PC-3 (cell line): ENCODE measurements at regions not wholly inside any gene's neighbourhood (a gene's known extent, or its start where the extent isn't known, plus 50 kb on each side); places are given as distances from the start of the nearest gene placed in this dataset.

Experiments
- ATAC-seq: fragments of 200-7000 bp; cut with Tn5 transposase; 2 replicates; pipeline ENCODE4 v1.9.1; 2020; ENCODE audit warnings: mild to moderate bottlenecking, moderate library complexity
- BruUV-seq: library from RNA; stranded (reverse); fragments of 400-500 nt; replicated peaks from 2 replicates; lab custom pipeline; 2021; lab: Mats Ljungman, UMichigan
- CTCF ChIA-PET: fragments of 300-600 bp; sonication (Branson Sonifier 250); formaldehyde crosslinking; loops from one replicate; lab custom pipeline; 2022; ENCODE audit warnings: antibody characterized with exemption; lab: Charles Lee
- POLR2A ChIA-PET: fragments of 300-600 bp; sonication (Branson Sonifier 250); formaldehyde crosslinking; loops from one replicate; lab custom pipeline; 2022; ENCODE audit warnings: antibody characterized with exemption; ENCODE audit not compliant: unreplicated experiment; lab: Charles Lee
- DNase-seq: peaks from one replicate; pipeline ENCODE4 v3.0.0-alpha.2; 2015
- H2AFZ ChIP-seq: fragments of 300-600 bp; sonication (generic); 2 replicates; pipeline ENCODE4 v1.6.0; 2016; ENCODE audit warnings: antibody characterized with exemption, low read length
- H3F3A ChIP-seq: fragments of 300-600 bp; sonication (generic); one replicate; pipeline ENCODE4 v1.6.0; 2017; ENCODE audit warnings: antibody characterized with exemption, low read length, control low read depth, mild to moderate bottlenecking; ENCODE audit not compliant: unreplicated experiment
- H3K27ac ChIP-seq: fragments of 300-600 bp; sonication (generic); 2 replicates; pipeline ENCODE4 v1.5.1; 2016; ENCODE audit warnings: mild to moderate bottlenecking, low read length
- H3K27me3 ChIP-seq: fragments of 300-600 bp; sonication (generic); 2 replicates; pipeline ENCODE4 v1.6.1; 2016; ENCODE audit warnings: low read length, mixed read lengths
- H3K36me3 ChIP-seq: fragments of 300-600 bp; sonication (generic); 2 replicates; pipeline ENCODE4 v1.6.1; 2016; ENCODE audit warnings: low read depth, mixed run types, low read length, mixed read lengths
- H3K4me1 ChIP-seq: fragments of 300-600 bp; sonication (generic); 2 replicates; pipeline ENCODE4 v1.5.1; 2016; ENCODE audit warnings: low read length; ENCODE audit not compliant: insufficient read depth
- H3K4me2 ChIP-seq: fragments of 300-600 bp; sonication (generic); 2 replicates; pipeline ENCODE4 v1.6.0; 2016; ENCODE audit warnings: low read length
- H3K4me3 ChIP-seq: fragments of 300-600 bp; sonication (generic); 2 replicates; pipeline ENCODE4 v1.5.1; 2016; ENCODE audit warnings: mild to moderate bottlenecking, low read length, mixed read lengths
- H3K79me2 ChIP-seq: fragments of 300-600 bp; sonication (generic); 2 replicates; pipeline ENCODE4 v1.6.1; 2017; ENCODE audit warnings: low read length, mixed read lengths
- H3K9ac ChIP-seq: fragments of 300-600 bp; sonication (generic); 2 replicates; pipeline ENCODE4 v1.6.0; 2016; ENCODE audit warnings: mild to moderate bottlenecking, low read length
- H3K9me2 ChIP-seq: fragments of 300-600 bp; sonication (generic); replicated peaks from 2 replicates; pipeline ENCODE4 v1.6.1; 2016; ENCODE audit warnings: mixed run types, low read length, mixed read lengths
- H3K9me3 ChIP-seq: fragments of 300-600 bp; sonication (generic); 2 replicates; pipeline ENCODE4 v1.6.1; 2016; ENCODE audit warnings: low read length, mixed read lengths
- H4K20me1 ChIP-seq: fragments of 300-600 bp; sonication (generic); 2 replicates; pipeline ENCODE4 v1.6.1; 2016; ENCODE audit warnings: low read length, mixed read lengths
- CTCF ChIP-seq: fragments of 300-600 bp; sonication (generic); conservative IDR thresholded peaks from 2 replicates; pipeline ENCODE4 v1.5.1; 2017; ENCODE audit warnings: antibody characterized with exemption, low read depth, mild to moderate bottlenecking, low read length
- EZH2 ChIP-seq: fragments of 300-600 bp; sonication (generic); IDR thresholded peaks from one replicate; pipeline ENCODE4 v1.6.1; 2017; ENCODE audit warnings: antibody characterized with exemption, mild to moderate bottlenecking, low read length; ENCODE audit not compliant: unreplicated experiment
- EZH2phosphoT487 ChIP-seq: fragments of 300-600 bp; sonication (generic); IDR thresholded peaks from 2 replicates; pipeline ENCODE4 v1.6.1; 2018; ENCODE audit warnings: mild to moderate bottlenecking, antibody characterized with exemption, low read length, borderline replicate concordance
- intact Hi-C: fragments of 100-400 bp; cut with micrococcal nuclease; formaldehyde crosslinking; loops from 2 replicates; pipeline ENCODE4 v1.9.0; 2023

DNA sequence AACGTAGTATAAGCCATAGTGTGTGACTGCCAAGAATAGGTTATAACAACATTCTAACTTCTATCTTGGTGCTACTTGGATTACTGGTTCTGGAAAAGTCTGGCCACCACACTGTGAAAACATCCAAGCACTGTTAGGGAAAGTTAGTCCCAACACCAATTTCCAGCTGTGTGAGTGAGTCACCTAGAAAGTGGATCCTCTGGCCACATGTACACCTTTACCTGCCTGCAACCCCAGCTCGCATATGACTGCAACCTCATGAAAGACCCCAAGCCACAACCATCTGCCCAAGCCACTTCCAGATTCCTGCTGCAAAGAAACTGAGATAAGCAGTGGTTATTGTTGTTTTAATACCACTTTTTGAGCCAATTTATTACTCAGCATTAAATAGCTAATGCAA is 404.5 kb downstream of the KCTD12 start:
- Histone ChIP-seq H3K4me3 (no peak overlapping the region), H3K27ac (no peak overlapping the region), H3K27me3 (no peaks in the 10 kb centered on the region), H2AFZ (no peak overlapping the region), H4K20me1 (no peaks in the 10 kb centered on the region), H3K9ac (no peak overlapping the region), H3K4me1 (no peaks in the 10 kb centered on the region), H3F3A (no peaks in the 10 kb centered on the region), H3K4me2 (no peak overlapping the region), H3K79me2 (no peaks in the 10 kb centered on the region), H3K9me3 (no peaks in the 10 kb centered on the region), H3K36me3 (no peaks in the 10 kb centered on the region), H3K9me2 (no peaks in the 10 kb centered on the region)
- ChIA-PET CTCF (no interaction called here), POLR2A (no interaction called here)
- intact Hi-C loops: no loop called here
- BruUV-seq: no TSS peak
- no peak for TF ChIP-seq EZH2phosphoT487
- no peak for TF ChIP-seq EZH2
- TF ChIP-seq CTCF: no peak
- peak; percentile 3 for DNase-seq
- ATAC-seq: no peak

DNA sequence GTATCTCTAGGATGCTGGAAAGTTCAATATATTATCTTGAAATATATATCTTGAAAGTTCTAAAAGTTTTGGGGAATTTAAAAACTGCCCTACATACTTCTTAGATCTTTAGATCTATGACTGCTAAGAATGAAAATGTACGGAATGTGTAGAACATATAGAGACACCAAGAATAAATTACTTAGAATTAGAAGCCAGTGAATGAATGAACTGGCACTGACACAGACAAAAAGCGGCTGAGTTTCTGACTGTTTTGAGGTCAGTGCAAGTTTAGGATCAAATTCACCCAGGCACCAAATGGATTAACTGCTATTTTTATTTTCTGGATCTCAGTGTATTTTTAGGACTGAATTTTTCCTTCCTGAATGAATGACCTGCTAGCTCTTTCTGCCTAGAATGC is 411.2 kb downstream of the KCTD12 start:
- Histone ChIP-seq H3K4me2 (no peak overlapping the region), H3K4me1 (no peaks in the 10 kb centered on the region), H4K20me1 (no peaks in the 10 kb centered on the region), H3K36me3 (no peaks in the 10 kb centered on the region), H3K27me3 (no peaks in the 10 kb centered on the region), H3K9ac (no peak overlapping the region), H3K9me2 (no peaks in the 10 kb centered on the region), H3K4me3 (no peak overlapping the region), H3F3A (no peaks in the 10 kb centered on the region), H3K9me3 (no peaks in the 10 kb centered on the region), H3K79me2 (no peaks in the 10 kb centered on the region), H3K27ac (no peak overlapping the region), H2AFZ (no peak overlapping the region)
- BruUV-seq: no TSS peak
- TF ChIP-seq CTCF (no peak), EZH2phosphoT487 (no peak), EZH2 (no peak)
- DNase-seq (no peak), ATAC-seq (no peak)
- POLR2A ChIA-PET: no interaction called here
- intact Hi-C loops: loop anchor here (5.0 kb wide), 2 partner anchors 458 to 788 kb away; no protein-coding TSS in a partner anchor
- CTCF ChIA-PET: no interaction called here

DNA sequence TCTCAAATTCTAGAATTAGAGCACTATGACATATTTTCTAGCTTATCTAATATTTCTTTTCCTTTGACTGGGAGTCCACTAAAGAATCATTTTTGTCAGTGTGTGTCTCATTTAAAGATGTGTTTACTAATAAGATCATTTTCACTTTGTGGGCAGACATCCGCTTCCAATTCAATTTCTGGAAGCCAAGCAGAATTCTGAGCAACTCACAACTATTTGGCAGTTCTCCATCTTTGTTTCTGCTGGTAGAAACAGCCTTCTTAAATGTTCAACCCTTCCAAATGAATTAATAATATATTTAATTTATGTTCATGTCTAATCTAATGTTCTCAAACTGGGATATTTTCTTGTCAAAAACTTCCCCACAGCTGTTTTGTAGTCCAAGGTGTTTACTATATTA is 411.8 kb downstream of the KCTD12 start:
- Histone ChIP-seq H3K27me3 (no peaks in the 10 kb centered on the region), H3K79me2 (no peaks in the 10 kb centered on the region), H3K27ac (no peak overlapping the region), H3K4me2 (no peak overlapping the region), H3K9ac (no peak overlapping the region), H3K9me2 (no peaks in the 10 kb centered on the region), H3K36me3 (no peaks in the 10 kb centered on the region), H3K4me3 (no peak overlapping the region), H3K9me3 (no peaks in the 10 kb centered on the region), H3K4me1 (no peaks in the 10 kb centered on the region), H2AFZ (no peak overlapping the region), H4K20me1 (no peaks in the 10 kb centered on the region), H3F3A (no peaks in the 10 kb centered on the region)
- CTCF ChIA-PET: no interaction called here
- intact Hi-C loops: loop anchor here (5.0 kb wide), 2 partner anchors 457 to 787 kb away; no protein-coding TSS in a partner anchor
- POLR2A ChIA-PET: no interaction called here
- DNase-seq (no peak), ATAC-seq (no peak)
- TF ChIP-seq EZH2 (no peak), EZH2phosphoT487 (no peak), CTCF (no peak)
- BruUV-seq: no TSS peak
